ENCODE measurements at regions not wholly inside any gene's neighbourhood (a gene's known extent, or its start where the extent isn't known, plus 50 kb on each side); places are given as distances from the start of the nearest gene placed in this dataset.

DNA sequence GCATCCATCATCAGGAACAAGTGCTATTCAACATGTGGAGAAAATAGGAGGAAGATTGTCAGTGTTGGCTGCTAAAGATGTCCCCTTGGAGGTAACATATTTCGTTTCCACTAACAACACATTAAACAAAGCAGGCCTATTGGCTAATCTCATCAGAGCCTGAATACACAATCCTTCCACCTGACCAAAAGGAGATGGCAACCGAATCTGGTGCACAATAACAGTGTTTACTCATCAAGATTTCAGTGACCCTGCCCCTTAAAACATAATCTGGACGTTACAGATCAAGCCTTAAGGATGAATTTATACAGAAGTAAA lies 582.5 kb downstream of the EFNB2 start:
- TF ChIP-seq CTCF (IDR thresholded peaks at IDR 0.05; ENCODE audit: poor library complexity) (no peak), EZH2 (IDR thresholded peaks at IDR 0.05; ENCODE audit: borderline replicate concordance) (no peak), EZH2phosphoT487 (IDR thresholded peaks at IDR 0.05; ENCODE audit: low read depth, severe bottlenecking, unreplicated experiment) (no peak)

Data from hepatocyte (in vitro differentiated cells).